ENCODE measurements at regions not wholly inside any gene's neighbourhood (a gene's known extent, or its start where the extent isn't known, plus 50 kb on each side); places are given as distances from the start of the nearest gene placed in this dataset.

- H3K4me1 Mint-ChIP-seq (ENCODE audit: unreplicated experiment), result peaks cover 14% of the 10 kb centered on the region
- no peak for DNase-seq (ENCODE audit: extremely low spot score, unreplicated experiment)
- H3K36me3 Mint-ChIP-seq, result no peaks in the 10 kb centered on the region
- H3K27me3 Mint-ChIP-seq, result no peaks in the 10 kb centered on the region
- H3K9me3 Mint-ChIP-seq, result no peaks in the 10 kb centered on the region
- no peak overlapping the region for H3K27ac Mint-ChIP-seq
- no peak for TF ChIP-seq CTCF (conservative IDR thresholded peaks at IDR 0.05)
- H3K4me3 Mint-ChIP-seq, result no peak overlapping the region
These were observed 245.8 kb upstream of the NBEA start for GRCh38 chr13:34696296-34696695.

DNA sequence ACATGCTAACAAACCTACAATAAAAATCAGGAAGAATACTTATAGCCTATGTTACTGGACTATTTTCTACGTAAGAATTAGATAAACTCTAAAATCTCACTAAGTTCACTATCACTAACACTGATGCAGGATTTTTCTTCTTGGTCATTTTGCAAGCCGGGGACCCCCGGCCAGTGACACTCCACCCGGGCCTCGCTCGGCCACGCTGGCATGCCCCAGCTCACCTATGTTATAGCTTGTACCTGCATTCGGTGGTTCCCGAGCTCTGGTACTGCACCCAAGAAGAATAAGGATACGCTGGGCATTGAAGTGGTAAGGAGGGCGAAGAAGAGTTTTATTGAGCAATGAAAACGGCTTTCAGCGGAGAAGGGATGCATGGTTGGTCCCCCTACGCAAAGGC is 245.3 kb upstream of the NBEA start:
- no peaks in the 10 kb centered on the region for H3K9me3 Mint-ChIP-seq
- H3K4me3 Mint-ChIP-seq, result no peak overlapping the region
- peaks cover 16% of the 10 kb centered on the region for H3K4me1 Mint-ChIP-seq (ENCODE audit: unreplicated experiment)
- no peak for DNase-seq (ENCODE audit: extremely low spot score, unreplicated experiment)
- H3K27ac Mint-ChIP-seq, result no peak overlapping the region
- no peak for TF ChIP-seq CTCF (conservative IDR thresholded peaks at IDR 0.05)
- no peaks in the 10 kb centered on the region for H3K27me3 Mint-ChIP-seq
- H3K36me3 Mint-ChIP-seq, result no peaks in the 10 kb centered on the region

GRCh38 chr13:34698945-34699344 is 243.1 kb upstream of the NBEA start:
- DNase-seq (ENCODE audit: extremely low spot score, unreplicated experiment), result no peak
- Mint-ChIP-seq H3K9me3 (no peaks in the 10 kb centered on the region), H3K36me3 (no peaks in the 10 kb centered on the region), H3K27ac (no peak overlapping the region), H3K27me3 (no peaks in the 10 kb centered on the region), H3K4me1 (ENCODE audit: unreplicated experiment) (peaks cover 18% of the 10 kb centered on the region), H3K4me3 (no peak overlapping the region)
- TF ChIP-seq CTCF (conservative IDR thresholded peaks at IDR 0.05), result no peak

GRCh38 chr13:34700155-34700554 is 241.9 kb upstream of the NBEA start:
- H3K27ac Mint-ChIP-seq, result no peak overlapping the region
- H3K4me1 Mint-ChIP-seq (ENCODE audit: unreplicated experiment), result peaks cover 18% of the 10 kb centered on the region
- no peak overlapping the region for H3K4me3 Mint-ChIP-seq
- H3K36me3 Mint-ChIP-seq, result no peaks in the 10 kb centered on the region
- no peak for TF ChIP-seq CTCF (conservative IDR thresholded peaks at IDR 0.05)
- H3K9me3 Mint-ChIP-seq, result no peaks in the 10 kb centered on the region
- DNase-seq (ENCODE audit: extremely low spot score, unreplicated experiment), result no peak
- no peaks in the 10 kb centered on the region for H3K27me3 Mint-ChIP-seq

- no peaks in the 10 kb centered on the region for H3K27me3 Mint-ChIP-seq
- H3K36me3 Mint-ChIP-seq, result no peaks in the 10 kb centered on the region
- no peak overlapping the region for H3K27ac Mint-ChIP-seq
- no peak for TF ChIP-seq CTCF (conservative IDR thresholded peaks at IDR 0.05)
- peaks cover 18% of the 10 kb centered on the region for H3K4me1 Mint-ChIP-seq (ENCODE audit: unreplicated experiment)
- DNase-seq (ENCODE audit: extremely low spot score, unreplicated experiment), result no peak
- no peak overlapping the region for H3K4me3 Mint-ChIP-seq
- no peaks in the 10 kb centered on the region for H3K9me3 Mint-ChIP-seq
These were observed 240.2 kb upstream of the NBEA start for GRCh38 chr13:34701919-34702318.
